KMS-11 (cell line): ENCODE measurements at regions not wholly inside any gene's neighbourhood (a gene's known extent, or its start where the extent isn't known, plus 50 kb on each side); places are given as distances from the start of the nearest gene placed in this dataset.

ENCODE experiments used
- H2AFZ ChIP-seq: fragments of 200-600 bp; sonication (generic); 2 replicates; pipeline ENCODE4 v1.6.1; 2016; ENCODE audit warnings: antibody characterized with exemption, mixed run types, low read depth
- H3K27ac ChIP-seq: fragments of 200-600 bp; sonication (generic); 2 replicates; pipeline ENCODE4 v1.6.1; 2016; ENCODE audit warnings: mild to moderate bottlenecking, mixed run types
- H3K27me3 ChIP-seq: fragments of 200-600 bp; sonication (generic); 2 replicates; pipeline ENCODE4 v1.6.1; 2017; ENCODE audit warnings: mild to moderate bottlenecking, low read depth, mixed run types, moderate library complexity; ENCODE audit not compliant: insufficient read depth
- H3K36me3 ChIP-seq: fragments of 200-600 bp; sonication (generic); 2 replicates; pipeline ENCODE4 v1.6.1; 2017; ENCODE audit warnings: mild to moderate bottlenecking, mixed run types; ENCODE audit not compliant: insufficient read depth
- H3K4me1 ChIP-seq: fragments of 200-600 bp; sonication (generic); 2 replicates; pipeline ENCODE4 v1.6.1; 2016; ENCODE audit warnings: mild to moderate bottlenecking, low read depth, mixed run types; ENCODE audit not compliant: poor library complexity, severe bottlenecking
- H3K4me2 ChIP-seq: fragments of 200-600 bp; sonication (generic); 2 replicates; pipeline ENCODE4 v1.7.0; 2016; ENCODE audit warnings: mild to moderate bottlenecking, mixed run types
- H3K4me3 ChIP-seq: fragments of 200-600 bp; sonication (generic); IDR thresholded peaks from 2 replicates; pipeline ENCODE4 v1.6.1; 2017; ENCODE audit warnings: low read depth, low read length, mixed read lengths; ENCODE audit not compliant: insufficient read depth
- H3K79me2 ChIP-seq: fragments of 200-600 bp; sonication (generic); 2 replicates; pipeline ENCODE4 v1.6.1; 2016; ENCODE audit warnings: low read depth, mixed run types; ENCODE audit not compliant: insufficient read depth
- H3K9ac ChIP-seq: fragments of 200-600 bp; sonication (generic); 2 replicates; pipeline ENCODE4 v1.6.1; 2016; ENCODE audit warnings: mild to moderate bottlenecking, mixed run types
- H4K20me1 ChIP-seq: fragments of 200-600 bp; sonication (generic); 2 replicates; pipeline ENCODE4 v1.6.1; 2016; ENCODE audit warnings: mild to moderate bottlenecking, mixed run types; ENCODE audit not compliant: insufficient read depth
- TF ChIP-seq, protein P1 (sequence below): fragments of 200-600 bp; sonication (generic); conservative IDR thresholded peaks from 2 replicates; pipeline ENCODE4 v1.6.1; 2017; ENCODE audit warnings: low read depth, mild to moderate bottlenecking, antibody characterized with exemption, low read length, moderate library complexity, mixed read lengths

- no peak overlapping the region for H3K9ac ChIP-seq
- H3K27me3 ChIP-seq, result no peaks in the 10 kb centered on the region
- H3K4me1 ChIP-seq, result no peaks in the 10 kb centered on the region
These were observed 1176.4 kb upstream of the CDH18 start for GRCh38 chr5:21164425-21164824.

GRCh38 chr5:21159510-21160059 lies 1171.6 kb upstream of the CDH18 start:
- H2AFZ ChIP-seq, result no peak overlapping the region
- H3K4me1 ChIP-seq, result no peaks in the 10 kb centered on the region
- no peaks in the 10 kb centered on the region for H3K27me3 ChIP-seq
- no peak overlapping the region for H3K27ac ChIP-seq
- no peak overlapping the region for H3K9ac ChIP-seq
- no peaks in the 10 kb centered on the region for H3K36me3 ChIP-seq
- TF ChIP-seq, protein P1, sequence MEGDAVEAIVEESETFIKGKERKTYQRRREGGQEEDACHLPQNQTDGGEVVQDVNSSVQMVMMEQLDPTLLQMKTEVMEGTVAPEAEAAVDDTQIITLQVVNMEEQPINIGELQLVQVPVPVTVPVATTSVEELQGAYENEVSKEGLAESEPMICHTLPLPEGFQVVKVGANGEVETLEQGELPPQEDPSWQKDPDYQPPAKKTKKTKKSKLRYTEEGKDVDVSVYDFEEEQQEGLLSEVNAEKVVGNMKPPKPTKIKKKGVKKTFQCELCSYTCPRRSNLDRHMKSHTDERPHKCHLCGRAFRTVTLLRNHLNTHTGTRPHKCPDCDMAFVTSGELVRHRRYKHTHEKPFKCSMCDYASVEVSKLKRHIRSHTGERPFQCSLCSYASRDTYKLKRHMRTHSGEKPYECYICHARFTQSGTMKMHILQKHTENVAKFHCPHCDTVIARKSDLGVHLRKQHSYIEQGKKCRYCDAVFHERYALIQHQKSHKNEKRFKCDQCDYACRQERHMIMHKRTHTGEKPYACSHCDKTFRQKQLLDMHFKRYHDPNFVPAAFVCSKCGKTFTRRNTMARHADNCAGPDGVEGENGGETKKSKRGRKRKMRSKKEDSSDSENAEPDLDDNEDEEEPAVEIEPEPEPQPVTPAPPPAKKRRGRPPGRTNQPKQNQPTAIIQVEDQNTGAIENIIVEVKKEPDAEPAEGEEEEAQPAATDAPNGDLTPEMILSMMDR, result no peak
- no peaks in the 10 kb centered on the region for H4K20me1 ChIP-seq
- H3K79me2 ChIP-seq, result no peaks in the 10 kb centered on the region
- H3K4me3 ChIP-seq, result no peak overlapping the region
- H3K4me2 ChIP-seq, result no peak overlapping the region

More at GRCh38 chr5:21164425-21164824, 1176.4 kb upstream of the CDH18 start:
- Histone ChIP-seq H3K4me3 (no peak overlapping the region), H2AFZ (no peak overlapping the region), H3K36me3 (no peaks in the 10 kb centered on the region), H4K20me1 (no peaks in the 10 kb centered on the region), H3K4me2 (no peak overlapping the region), H3K27ac (no peak overlapping the region), H3K79me2 (no peaks in the 10 kb centered on the region)
- TF ChIP-seq, protein P1, result no peak

DNA sequence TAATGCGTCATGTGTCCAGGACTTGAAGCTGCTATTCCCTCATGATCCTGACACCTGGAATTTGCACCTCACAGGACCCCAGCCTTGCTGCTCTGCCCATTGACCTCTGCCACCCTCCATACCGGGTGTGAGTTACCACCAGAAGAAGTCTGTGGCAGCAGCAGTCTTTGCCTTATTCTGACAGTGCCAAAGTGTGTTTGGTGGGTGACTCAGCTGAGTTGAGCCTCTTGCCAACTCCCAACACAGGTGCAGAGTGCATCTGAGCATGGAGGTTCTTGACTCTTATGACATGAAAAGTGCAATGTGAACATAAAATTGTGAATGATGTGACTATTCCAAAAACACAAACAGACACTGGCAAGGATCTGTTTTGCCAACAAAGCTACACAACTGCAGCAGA lies 1166.5 kb upstream of the CDH18 start:
- no peaks in the 10 kb centered on the region for H3K27me3 ChIP-seq
- TF ChIP-seq, protein P1, result no peak
- H2AFZ ChIP-seq, result no peak overlapping the region
- H3K36me3 ChIP-seq, result no peaks in the 10 kb centered on the region
- no peaks in the 10 kb centered on the region for H4K20me1 ChIP-seq
- no peak overlapping the region for H3K4me2 ChIP-seq
- no peak overlapping the region for H3K27ac ChIP-seq
- H3K4me1 ChIP-seq, result no peaks in the 10 kb centered on the region
- no peaks in the 10 kb centered on the region for H3K79me2 ChIP-seq
- H3K4me3 ChIP-seq, result no peak overlapping the region
- no peak overlapping the region for H3K9ac ChIP-seq

DNA sequence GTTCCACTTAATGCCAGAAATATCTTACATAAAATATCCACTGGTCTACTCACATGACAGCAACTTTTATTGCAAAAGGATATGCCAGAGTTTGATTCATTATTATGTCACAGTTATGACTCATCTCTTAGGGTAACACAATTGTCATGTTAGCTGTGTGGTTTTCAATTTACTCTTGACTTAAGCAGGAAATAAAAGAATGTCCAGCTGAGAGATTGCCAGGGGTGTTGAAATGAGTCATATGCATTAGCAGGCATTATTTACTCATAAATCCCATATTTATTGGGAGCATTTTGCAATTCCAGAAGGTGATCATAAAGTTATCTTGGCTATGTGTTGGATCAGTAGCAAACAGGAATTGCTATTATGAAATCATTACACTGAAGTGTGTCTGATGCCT lies 1164.6 kb upstream of the CDH18 start:
- no peaks in the 10 kb centered on the region for H3K27me3 ChIP-seq
- TF ChIP-seq, protein P1, result no peak
- H3K4me3 ChIP-seq, result no peak overlapping the region
- H2AFZ ChIP-seq, result no peak overlapping the region
- H3K4me1 ChIP-seq, result no peaks in the 10 kb centered on the region
- no peaks in the 10 kb centered on the region for H3K79me2 ChIP-seq
- H3K27ac ChIP-seq, result no peak overlapping the region
- no peaks in the 10 kb centered on the region for H4K20me1 ChIP-seq
- H3K9ac ChIP-seq, result no peak overlapping the region
- no peak overlapping the region for H3K4me2 ChIP-seq
- H3K36me3 ChIP-seq, result no peaks in the 10 kb centered on the region
